K562 (cell line): ENCODE measurements at regions not wholly inside any gene's neighbourhood (a gene's known extent, or its start where the extent isn't known, plus 50 kb on each side); places are given as distances from the start of the nearest gene placed in this dataset.
"Not testable (repeated sequence)": the region's sequence is repeated elsewhere in the genome, so short reads cannot be mapped to it uniquely, and the experiment has no call there.

Experiments
- BRD4 ChIP-seq: fragments of 200-600 bp; sonication (generic); IDR thresholded peaks from 2 replicates; pipeline ENCODE4 v1.6.1; 2017; ENCODE audit warnings: inconsistent platforms
- CEBPB ChIP-seq: fragments of 450-650 bp; IDR thresholded peaks from 2 replicates; pipeline ENCODE4 v1.6.1; 2016; ENCODE audit warnings: missing genetic modification characterization, missing compliant biosample characterization
- EZH2 ChIP-seq: IDR thresholded peaks from 2 replicates; pipeline ENCODE4 v1.6.1; 2012; ENCODE audit warnings: low read depth, mild to moderate bottlenecking, inconsistent platforms, low read length, borderline replicate concordance
- SIN3A ChIP-seq, 2 experiments: fragments of 150-350 bp in 1 of 2; IDR thresholded peaks; 2 replicates each; pipeline ENCODE4 v1.6.1; 2011 to 2016; ENCODE audit warnings: borderline replicate concordance in 2 of 2, low read depth in 2 of 2, low read length in 2 of 2, mild to moderate bottlenecking in 2 of 2, moderate library complexity in 2 of 2; ENCODE audit not compliant: control insufficient read depth in 1 of 2
- SUPT5H ChIP-seq: fragments of 450-650 bp; IDR thresholded peaks from 2 replicates; pipeline ENCODE4 v1.6.1; 2016
- TCF7L2 ChIP-seq: fragments of 150-350 bp; IDR thresholded peaks from 2 replicates; pipeline ENCODE4 v1.6.1; 2016; ENCODE audit warnings: low read depth, mild to moderate bottlenecking, low read length, moderate library complexity

DNA sequence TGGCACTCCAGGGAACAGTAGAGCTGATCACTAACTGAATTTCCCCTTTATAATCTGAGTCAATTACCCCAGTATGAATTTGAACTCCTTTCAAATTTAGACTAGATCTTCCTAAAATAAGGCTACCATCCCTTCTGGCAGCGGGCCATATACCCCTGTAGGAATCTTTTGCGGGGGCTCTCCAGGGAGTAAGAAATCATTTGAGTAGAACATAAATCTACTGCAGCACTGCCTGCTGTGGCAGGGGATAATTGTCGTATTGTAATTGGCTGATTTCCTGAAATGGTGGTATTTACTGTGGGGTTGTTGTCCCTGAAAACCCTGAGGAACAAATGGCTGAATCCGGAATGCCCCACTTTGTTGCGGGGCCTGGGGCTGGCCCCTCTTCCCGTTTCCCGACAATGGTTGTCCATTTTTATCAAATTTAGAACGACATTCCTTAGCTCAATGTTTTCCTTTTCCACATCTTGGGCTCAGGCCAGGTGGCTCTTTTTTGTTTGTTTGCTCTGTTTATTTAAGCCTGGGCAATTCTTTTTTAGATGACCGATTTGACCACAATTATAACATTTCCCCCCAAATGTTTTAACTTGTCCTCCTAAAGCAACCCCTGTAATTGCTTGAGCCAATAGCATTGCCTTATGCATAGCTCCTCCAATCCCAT is 74.8 kb upstream of the ZNF195 start:
- TF ChIP-seq TCF7L2; SUPT5H; EZH2; SIN3A (IDR thresholded peaks at IDR 0.05; ENCODE audit: borderline replicate concordance in 2 of 2, control insufficient read depth in 1 of 2, low read depth in 2 of 2, low read length in 2 of 2); BRD4; CEBPB: not testable (repeated sequence)
